K562 (cell line): ENCODE measurements at regions not wholly inside any gene's neighbourhood (a gene's known extent, or its start where the extent isn't known, plus 50 kb on each side); places are given as distances from the start of the nearest gene placed in this dataset.
A peak's percentile ranks its signal among the peaks of the same experiment; 100 is the strongest.

ENCODE experiments used
- ATAC-seq: fragments of 200-7000 bp; cut with Tn5 transposase; 3 replicates; pipeline ENCODE4 v1.9.1; 2020; ENCODE audit warnings: moderate library complexity
- BruUV-seq: library from RNA; stranded (reverse); fragments of 400-500 nt; replicated peaks from 2 replicates; lab custom pipeline; 2021; lab: Mats Ljungman, UMichigan
- CTCF ChIA-PET: fragments of 300-600 bp; formaldehyde crosslinking; extraction: SDS; loops from one replicate; lab custom pipeline; 2021; ENCODE audit warnings: low intra/inter-chr PET ratio; lab: Yijun Ruan, JAX
- POLR2A ChIA-PET: fragments of 300-600, 350-650 bp; sonication (Branson Sonifier 250); formaldehyde crosslinking; extraction: SDS; loops from one replicate; lab custom pipeline; 2021; ENCODE audit warnings: antibody characterized with exemption, inconsistent platforms; lab: Yijun Ruan, JAX
- DNase-seq, 4 experiments: peaks; one replicate each; pipeline versions ENCODE4 v3.0.0 to v3.0.0-alpha.2; 2011 to 2018; ENCODE audit warnings: low spot score in 3 of 4, mixed read lengths in 3 of 4; ENCODE audit errors: extremely low read depth in 1 of 4
- FAIRE-seq: peaks from 2 replicates; lab custom pipeline; 2011; peaks lifted over from hg19 to GRCh38; lab: Jason Lieb, UNC
- H2AFZ ChIP-seq: 2 replicates; pipeline ENCODE4 v1.6.0; 2011; ENCODE audit warnings: low read depth, low read length, control low read depth, inconsistent platforms
- H3K27ac ChIP-seq: fragments of 200-600 bp; 3 replicates; pipeline ENCODE4 v1.8.0; 2011; ENCODE audit warnings: low read depth, mild to moderate bottlenecking, control low read depth, inconsistent platforms, low read length, moderate library complexity, mixed read lengths; ENCODE audit errors: extremely low read depth
- H3K27me3 ChIP-seq, 2 experiments: fragments of 300-600 bp in 1 of 2; 2 replicates in 1 of 2; 3 replicates in 1 of 2; pipeline versions ENCODE4 v1.6.0 to v1.8.0; 2011; ENCODE audit warnings: inconsistent platforms in 2 of 2, low read length in 2 of 2, mild to moderate bottlenecking in 1 of 2, mixed read lengths in 1 of 2, moderate library complexity in 1 of 2; ENCODE audit not compliant: control insufficient read depth in 2 of 2, insufficient read depth in 2 of 2
- H3K36me3 ChIP-seq: fragments of 300-600 bp; 3 replicates; pipeline ENCODE4 v1.8.0; 2011; ENCODE audit warnings: mild to moderate bottlenecking, low read length, inconsistent platforms; ENCODE audit not compliant: control insufficient read depth, insufficient read depth
- H3K4me1 ChIP-seq, 2 experiments: fragments of 200-600 bp in 1 of 2; replicated peaks in 1 of 2; 2 replicates in 1 of 2; 3 replicates in 1 of 2; pipeline versions ENCODE4 v1.5.1 to v1.8.0; 2011; ENCODE audit warnings: inconsistent platforms in 2 of 2, low read length in 2 of 2, mild to moderate bottlenecking in 1 of 2, mixed read lengths in 1 of 2, moderate library complexity in 1 of 2; ENCODE audit not compliant: control insufficient read depth in 2 of 2, insufficient read depth in 2 of 2
- H3K4me2 ChIP-seq: 2 replicates; pipeline ENCODE4 v1.6.1; 2011; ENCODE audit warnings: low read length, control low read depth, inconsistent platforms, mixed read lengths; ENCODE audit not compliant: insufficient read depth
- H3K4me3 ChIP-seq: fragments of 200-600 bp; sonication (generic), shearing (Covaris generic); 2 replicates; pipeline ENCODE4 v1.5.1; 2016; ENCODE audit warnings: control low read depth, inconsistent platforms
- H3K79me2 ChIP-seq: fragments of 200-600 bp; 3 replicates; pipeline ENCODE4 v1.8.0; 2011; ENCODE audit warnings: low read length, inconsistent platforms; ENCODE audit not compliant: control insufficient read depth, insufficient read depth
- H3K9ac ChIP-seq, 2 experiments: 2 replicates each; pipeline versions ENCODE4 v1.6.0 to v1.6.1; 2011; ENCODE audit warnings: low read depth in 2 of 2, low read length in 2 of 2, control low read depth in 1 of 2, inconsistent platforms in 1 of 2, mild to moderate bottlenecking in 1 of 2, mixed read lengths in 1 of 2; ENCODE audit not compliant: insufficient read depth in 1 of 2
- H3K9me1 ChIP-seq: one replicate; pipeline ENCODE4 v1.6.0; 2011; ENCODE audit warnings: inconsistent platforms, mild to moderate bottlenecking, low read length, moderate library complexity; ENCODE audit not compliant: control insufficient read depth, insufficient read depth
- H3K9me3 ChIP-seq: replicated peaks from 2 replicates; pipeline ENCODE4 v1.5.1; 2011; ENCODE audit warnings: low read depth, low read length, inconsistent platforms; ENCODE audit not compliant: control insufficient read depth, insufficient read depth
- H4K20me1 ChIP-seq: replicated peaks from 2 replicates; pipeline ENCODE4 v1.6.1; 2011; ENCODE audit warnings: low read length, inconsistent platforms, mixed read lengths; ENCODE audit not compliant: control insufficient read depth, insufficient read depth
- BHLHE40 ChIP-seq: IDR thresholded peaks from 2 replicates; pipeline ENCODE4 v1.6.1; 2011; ENCODE audit warnings: low read length, improper control_type of control experiment
- BRCA1 ChIP-seq, 2 experiments: fragments of 450-650 bp in 1 of 2; sonication (generic) in 1 of 2; formaldehyde crosslinking in 1 of 2; IDR thresholded peaks; 2 replicates each; pipeline versions ENCODE4 v1.5.0 to v1.6.1; 2017 to 2020; ENCODE audit warnings: mild to moderate bottlenecking in 1 of 2, missing genetic modification reagents in 1 of 2
- BRF2 ChIP-seq: IDR thresholded peaks from 3 replicates; pipeline ENCODE4 v1.6.1; 2011; ENCODE audit warnings: borderline replicate concordance, mild to moderate bottlenecking; ENCODE audit not compliant: insufficient read length, insufficient read depth
- DDX20 ChIP-seq: fragments of 450-650 bp; IDR thresholded peaks from 2 replicates; pipeline ENCODE4 v1.6.1; 2016; ENCODE audit warnings: missing genetic modification characterization, low read depth, mild to moderate bottlenecking, missing compliant biosample characterization, moderate library complexity
- ESRRB ChIP-seq: fragments of 250-450 bp; sonication (Bioruptor Pico); IDR thresholded peaks from 2 replicates; pipeline ENCODE4 v1.5.0; 2020; ENCODE audit warnings: mild to moderate bottlenecking, moderate library complexity, borderline replicate concordance
- HNRNPLL ChIP-seq: fragments of 200-400 bp; formaldehyde crosslinking; IDR thresholded peaks from 2 replicates; pipeline ENCODE4 v1.6.1; 2017; ENCODE audit warnings: low read length, low read depth, mild to moderate bottlenecking; ENCODE audit not compliant: poor library complexity, severe bottlenecking
- KLF1 ChIP-seq: fragments of 450-650 bp; IDR thresholded peaks from 2 replicates; pipeline ENCODE4 v1.6.1; 2016; ENCODE audit warnings: missing genetic modification characterization, missing compliant biosample characterization
- KLF13 ChIP-seq: fragments of 450-650 bp; IDR thresholded peaks from 2 replicates; pipeline ENCODE4 v1.6.1; 2016; ENCODE audit warnings: missing genetic modification characterization, low read depth, mild to moderate bottlenecking, missing compliant biosample characterization, moderate library complexity, borderline replicate concordance
- NR3C1 ChIP-seq: sonication (generic); formaldehyde crosslinking; IDR thresholded peaks from 2 replicates; pipeline ENCODE4 v1.8.1; 2022; ENCODE audit warnings: missing genetic modification reagents
- PRPF4 ChIP-seq: fragments of 200-400 bp; formaldehyde crosslinking; IDR thresholded peaks from one replicate; pipeline ENCODE4 v1.6.1; 2017; ENCODE audit warnings: low read length, low read depth, mild to moderate bottlenecking; ENCODE audit not compliant: insufficient read depth, poor library complexity, severe bottlenecking
- RNF2 ChIP-seq: sonication (generic); IDR thresholded peaks from 2 replicates; pipeline ENCODE4 v1.6.1; 2016
- UBTF ChIP-seq, 2 experiments: IDR thresholded peaks; 2 replicates each; pipeline ENCODE4 v1.6.1; 2012; ENCODE audit warnings: improper control_type of control experiment in 2 of 2, low read depth in 2 of 2, low read length in 2 of 2, borderline replicate concordance in 1 of 2
- ZNF23 ChIP-seq: fragments of 250-450 bp; sonication (Bioruptor Pico); IDR thresholded peaks from 2 replicates; pipeline ENCODE4 v1.4.0; 2020; ENCODE audit warnings: mild to moderate bottlenecking
- ZNF584 ChIP-seq: fragments of 200-800 bp; sonication (Bioruptor generic); IDR thresholded peaks from 2 replicates; pipeline ENCODE4 v1.6.1; 2016; ENCODE audit warnings: low read depth, mild to moderate bottlenecking, missing genetic modification characterization, missing compliant biosample characterization
- WGBS: fragments of 100-300 bp; shearing (Covaris generic); methylation state at CpG from one replicate; pipeline ENCODE4 v1.1.6; 2016; ENCODE audit warnings: low coverage, mixed read lengths; ENCODE audit not compliant: insufficient coverage; ENCODE audit errors: missing lambda C conversion rate; 5-methylcytosine and 5-hydroxymethylcytosine counted together
- in situ Hi-C: fragments of 300-500 bp; cut with MboI; formaldehyde crosslinking; loops from 4 replicates; pipeline ENCODE4 v1.15.0; 2018; ENCODE audit warnings: inconsistent platforms, mixed read lengths
- intact Hi-C: fragments of 100-400 bp; cut with micrococcal nuclease; formaldehyde crosslinking; loops from 2 replicates; pipeline ENCODE4 v1.14.2; 2022

- no peaks in the 10 kb centered on the region for H3K9me3 ChIP-seq
- 0% methylated on average over 2 of the region's 2 CpGs for WGBS
- H3K79me2 ChIP-seq, result no peaks in the 10 kb centered on the region
- no peaks in the 10 kb centered on the region for H3K9me1 ChIP-seq
- TF ChIP-seq ZNF584 (CRISPR knock-in tag) (no peak), RNF2 (no peak), BRF2 (no peak), KLF1 (tag) (no peak), HNRNPLL (no peak)
- TF ChIP-seq, all 486 proteins: peak for 0
- no peak for FAIRE-seq
- H3K36me3 ChIP-seq, result no peaks in the 10 kb centered on the region
- H3K4me1 ChIP-seq, result no peaks in the 10 kb centered on the region
- H4K20me1 ChIP-seq, result no peaks in the 10 kb centered on the region
- intact Hi-C loops (no loop called here), in situ Hi-C loops (no loop called here)
- no peak for DNase-seq
- no peak overlapping the region for H2AFZ ChIP-seq
- no peak for ATAC-seq
- CTCF ChIA-PET, result no interaction called here
- H3K9ac ChIP-seq, result no peak overlapping the region
- no peak overlapping the region for H3K4me3 ChIP-seq
- no peaks in the 10 kb centered on the region for H3K27me3 ChIP-seq
- no TSS peak for BruUV-seq
- H3K27ac ChIP-seq, result no peak overlapping the region
- POLR2A ChIA-PET, result no interaction called here
- H3K4me2 ChIP-seq, result no peak overlapping the region
Measured at GRCh38 chr15:46766021-46766420, 951.3 kb upstream of the SEMA6D start.

- no peaks in the 10 kb centered on the region for H4K20me1 ChIP-seq
- H3K79me2 ChIP-seq, result no peaks in the 10 kb centered on the region
- WGBS, result 0% methylated on average over 8 of the region's 8 CpGs
- no peaks in the 10 kb centered on the region for H3K9me1 ChIP-seq
- no peak overlapping the region for H3K27ac ChIP-seq
- CTCF ChIA-PET, result no interaction called here
- intact Hi-C loops, result no loop called here
- no peak for FAIRE-seq
- H2AFZ ChIP-seq, result no peak overlapping the region
- no TSS peak for BruUV-seq
- no peaks in the 10 kb centered on the region for H3K9me3 ChIP-seq
- no peaks in the 10 kb centered on the region for H3K36me3 ChIP-seq
- H3K4me3 ChIP-seq, result no peak overlapping the region
- H3K27me3 ChIP-seq, result no peaks in the 10 kb centered on the region
- peak in 1 of 4 experiments; percentile 1 for DNase-seq
- H3K4me1 ChIP-seq, result no peaks in the 10 kb centered on the region
- H3K9ac ChIP-seq, result no peak overlapping the region
- no peak overlapping the region for H3K4me2 ChIP-seq
- POLR2A ChIA-PET, result no interaction called here
- in situ Hi-C loops, result no loop called here
- no peak for ATAC-seq
- no peak for TF ChIP-seq ZNF23 (CRISPR knock-in tag)
- TF ChIP-seq KLF13 (tag), result no peak
- TF ChIP-seq NR3C1 (CRISPR knock-in tag), result no peak
- no peak for TF ChIP-seq ESRRB
- no peak for TF ChIP-seq BHLHE40
- TF ChIP-seq BRCA1 (IDR thresholded peaks at IDR 0.05), result no peak
- no peak for TF ChIP-seq BRCA1 (CRISPR knock-in tag; IDR thresholded peaks at IDR 0.05)
- no peak for TF ChIP-seq DDX20 (tag)
- TF ChIP-seq PRPF4, result no peak
- no peak for TF ChIP-seq UBTF (IDR thresholded peaks at IDR 0.05; ENCODE audit: borderline replicate concordance in 1 of 2, low read depth in 2 of 2, low read length in 2 of 2)
Measured at GRCh38 chr15:46768287-46768686, 949.0 kb upstream of the SEMA6D start.
